Thyroid gland (tissue), 4 donors: ENCODE measurements at regions not wholly inside any gene's neighbourhood (a gene's known extent, or its start where the extent isn't known, plus 50 kb on each side); places are given as distances from the start of the nearest gene placed in this dataset. TPM values are rescaled to one million over a fixed set of nuclear protein-coding genes. Genes with fewer than 3 reads are reported as not detected.

Experiments
- DNase-seq, 2 donors: peaks; one replicate each; pipeline ENCODE4 v3.0.0-alpha.2; 2019
- H3K27ac ChIP-seq, 3 donors: fragments of 200-600 bp; sonication (generic); 1 replicate in 2 of 3; 2 replicates in 1 of 3; pipeline ENCODE4 v1.5.1; 2016 to 2019; ENCODE audit warnings: mild to moderate bottlenecking in 1 of 3, moderate library complexity in 1 of 3
- H3K27me3 ChIP-seq: fragments of 200-600 bp; sonication (generic); one replicate; pipeline ENCODE4 v1.5.1; 2019
- H3K36me3 ChIP-seq, 2 donors: fragments of 200-600 bp; sonication (generic); one replicate each; pipeline ENCODE4 v1.5.1; 2016 to 2019
- H3K4me1 ChIP-seq, 2 donors: fragments of 200-600 bp; sonication (generic); one replicate each; pipeline ENCODE4 v1.5.1; 2017 to 2019
- H3K4me3 ChIP-seq, 3 donors: fragments of 200-600 bp; sonication (generic); replicated peaks in 1 of 3; 1 replicate in 2 of 3; 2 replicates in 1 of 3; pipeline ENCODE4 v1.5.1; 2016; ENCODE audit warnings: mild to moderate bottlenecking in 1 of 3
- H3K9me3 ChIP-seq: fragments of 200-600 bp; sonication (generic); one replicate; pipeline ENCODE4 v1.5.1; 2017
- CTCF ChIP-seq, 6 experiments: fragments of 200-600 bp in 3 of 6; fragments of 450-650 bp in 3 of 6; sonication (generic) in 3 of 6; IDR thresholded peaks; one replicate each; pipeline ENCODE4 v1.5.1; 2016 to 2019; ENCODE audit warnings: antibody characterized with exemption in 6 of 6, mild to moderate bottlenecking in 2 of 6, inconsistent platforms in 1 of 6, moderate library complexity in 1 of 6
- POLR2A ChIP-seq, 2 donors: fragments of 450-650 bp; IDR thresholded peaks; one replicate each; pipeline ENCODE4 v1.6.1; 2017; ENCODE audit warnings: antibody characterized with exemption in 2 of 2, mild to moderate bottlenecking in 2 of 2, moderate library complexity in 1 of 2
- WGBS, 2 donors: methylation state at CpG; one replicate each; pipeline ENCODE4 v1.1.5; 2017; 5-methylcytosine and 5-hydroxymethylcytosine counted together
- intact Hi-C: fragments of 100-400 bp; cut with DNase I; formaldehyde crosslinking; loops from one replicate; pipeline ENCODE4 v1.15.1; 2023
- small RNA-seq: library from RNA; depleted of rRNA; stranded (forward); fragments of <200 nt; gene quantifications from one replicate; pipeline ENCODE3, GENCODE V24; 2016

- intact Hi-C loops = no loop called here
- WGBS, 2 donors = 91% methylated on average over 2 of the region's 2 CpGs
- Histone ChIP-seq H3K9me3 (no peaks in the 10 kb centered on the region), H3K36me3 (no peaks in the 10 kb centered on the region), H3K4me1 (no peaks in the 10 kb centered on the region), H3K27me3 (no peaks in the 10 kb centered on the region), H3K4me3 (no peak overlapping the region), H3K27ac (no peak overlapping the region)
- TF ChIP-seq CTCF (IDR thresholded peaks at IDR 0.05) (no peak), POLR2A (IDR thresholded peaks at IDR 0.05) (no peak)
- no peak for DNase-seq
These were observed 58.7 kb upstream of the PHACTR1 start for GRCh38 chr6:12657884-12658283.

- Histone ChIP-seq H3K4me3 (no peak overlapping the region), H3K27ac (no peak overlapping the region), H3K9me3 (no peaks in the 10 kb centered on the region), H3K36me3 (no peaks in the 10 kb centered on the region), H3K27me3 (no peaks in the 10 kb centered on the region), H3K4me1 (no peaks in the 10 kb centered on the region)
- intact Hi-C loops = no loop called here
- no peak for DNase-seq
- TF ChIP-seq CTCF (IDR thresholded peaks at IDR 0.05) = no peak
- WGBS, 2 donors = 83 to 84% methylated on average over 10 of the region's 10 CpGs
These were observed 55.0 kb upstream of the PHACTR1 start for GRCh38 chr6:12661432-12662089.

Small RNA genes in the stretch of these regions (small RNA-seq; reads per million reads assigned to genes)
- not detected for gene RN7SKP293
